Keratinocyte (primary cell): ENCODE measurements at regions not wholly inside any gene's neighbourhood (a gene's known extent, or its start where the extent isn't known, plus 50 kb on each side); places are given as distances from the start of the nearest gene placed in this dataset.

Source experiments
- DNase-seq: peaks from one replicate; pipeline ENCODE4 v3.0.0-alpha.2; 2011; ENCODE audit warnings: low read depth, missing footprints, low spot score
- FAIRE-seq: peaks from 2 replicates; lab custom pipeline; 2011; peaks lifted over from hg19 to GRCh38; lab: Jason Lieb, UNC
- H2AFZ ChIP-seq: 2 replicates; pipeline ENCODE4 v1.6.0; 2012; ENCODE audit warnings: low read length, control low read depth, inconsistent platforms; ENCODE audit not compliant: control insufficient read depth
- H3K27ac ChIP-seq: 2 replicates; pipeline ENCODE4 v1.5.1; 2011; ENCODE audit warnings: low read length; ENCODE audit not compliant: control insufficient read depth, insufficient read depth
- H3K27me3 ChIP-seq: 3 replicates; pipeline ENCODE4 v1.6.0; 2011; ENCODE audit warnings: low read length; ENCODE audit not compliant: control insufficient read depth, insufficient read depth; ENCODE audit errors: extremely low read depth
- H3K36me3 ChIP-seq, 2 experiments: 2 replicates in 1 of 2; 3 replicates in 1 of 2; pipeline ENCODE4 v1.5.1; 2011; ENCODE audit warnings: low read length in 2 of 2, mild to moderate bottlenecking in 1 of 2; ENCODE audit not compliant: control insufficient read depth in 2 of 2, insufficient read depth in 2 of 2; ENCODE audit errors: extremely low read depth in 1 of 2
- H3K4me1 ChIP-seq: 3 replicates; pipeline ENCODE4 v1.5.1; 2011; ENCODE audit warnings: low read length; ENCODE audit not compliant: control insufficient read depth, insufficient read depth; ENCODE audit errors: extremely low read depth
- H3K4me2 ChIP-seq: 3 replicates; pipeline ENCODE4 v1.6.0; 2011; ENCODE audit warnings: low read depth, low read length; ENCODE audit not compliant: control insufficient read depth, insufficient read depth; ENCODE audit errors: extremely low read depth
- H3K4me3 ChIP-seq, 3 experiments: fragments of 200-600 bp in 1 of 3; sonication (generic) in 1 of 3; 2 replicates in 2 of 3; 3 replicates in 1 of 3; pipeline ENCODE4 v1.5.1; 2011 to 2016; ENCODE audit warnings: low read length in 3 of 3, mild to moderate bottlenecking in 3 of 3, control low read depth in 2 of 3, inconsistent platforms in 1 of 3, low read depth in 1 of 3, mixed read lengths in 1 of 3, mixed run types in 1 of 3, moderate library complexity in 1 of 3; ENCODE audit not compliant: control insufficient read depth in 2 of 3, insufficient read depth in 2 of 3; ENCODE audit errors: extremely low read depth in 1 of 3
- H3K79me2 ChIP-seq: 2 replicates; pipeline ENCODE4 v1.6.0; 2012; ENCODE audit warnings: low read length; ENCODE audit not compliant: control insufficient read depth, insufficient read depth
- H3K9ac ChIP-seq: 3 replicates; pipeline ENCODE4 v1.6.0; 2011; ENCODE audit warnings: low read length; ENCODE audit not compliant: control insufficient read depth, insufficient read depth; ENCODE audit errors: extremely low read depth
- H3K9me1 ChIP-seq: 3 replicates; pipeline ENCODE4 v1.6.0; 2011; ENCODE audit warnings: low read length; ENCODE audit not compliant: control insufficient read depth, insufficient read depth; ENCODE audit errors: extremely low read depth
- H3K9me3 ChIP-seq: 2 replicates; pipeline ENCODE4 v1.5.1; 2012; ENCODE audit warnings: low read depth, low read length; ENCODE audit not compliant: control insufficient read depth
- H4K20me1 ChIP-seq: 3 replicates; pipeline ENCODE4 v1.6.0; 2011; ENCODE audit warnings: low read length; ENCODE audit not compliant: control insufficient read depth, insufficient read depth; ENCODE audit errors: extremely low read depth
- CTCF ChIP-seq, 3 experiments: IDR thresholded peaks in 1 of 3; conservative IDR thresholded peaks in 1 of 3; optimal IDR thresholded peaks in 1 of 3; 2 replicates in 2 of 3; 3 replicates in 1 of 3; pipeline versions ENCODE3 to v1.5.1; 2011; ENCODE audit warnings: low read length in 3 of 3, mild to moderate bottlenecking in 3 of 3, moderate library complexity in 2 of 3, control low read depth in 1 of 3, inconsistent platforms in 1 of 3; ENCODE audit not compliant: insufficient read depth in 2 of 3; ENCODE audit errors: extremely low read depth in 1 of 3
- EZH2 ChIP-seq: IDR thresholded peaks from one replicate; pipeline ENCODE4 v1.6.1; 2012; ENCODE audit warnings: inconsistent platforms, mild to moderate bottlenecking, low read length, moderate library complexity
- dilution Hi-C: fragments of 300-500 bp; cut with MboI; formaldehyde crosslinking; loops from one replicate; pipeline ENCODE4 v1.7.0; 2020; ENCODE audit warnings: low sequenced_read_pairs; ENCODE audit not compliant: extremely low pct_ligation_motif_present

GRCh38 chr7:36001546-36001945 is 151.5 kb upstream of the EEPD1 start:
- DNase-seq, result no peak
- H3K9me3 ChIP-seq, result no peaks in the 10 kb centered on the region
- no peaks in the 10 kb centered on the region for H3K4me1 ChIP-seq
- H3K27me3 ChIP-seq, result no peaks in the 10 kb centered on the region
- no peak for FAIRE-seq
- no peak overlapping the region for H3K27ac ChIP-seq
- dilution Hi-C loops, result no loop called here
- H3K4me2 ChIP-seq, result no peak overlapping the region
- H3K36me3 ChIP-seq, result no peaks in the 10 kb centered on the region
- no peaks in the 10 kb centered on the region for H4K20me1 ChIP-seq
- TF ChIP-seq EZH2 (no peak), CTCF (optimal IDR thresholded peaks at IDR 0.05 in 1 of 3, IDR thresholded peaks at IDR 0.05 in 1 of 3, conservative IDR thresholded peaks at IDR 0.05 in 1 of 3; ENCODE audit: extremely low read depth in 1 of 3, insufficient read depth in 2 of 3, low read length in 3 of 3) (no peak)
- H3K9ac ChIP-seq, result no peak overlapping the region
- H3K4me3 ChIP-seq, result no peak overlapping the region
- H3K9me1 ChIP-seq, result no peaks in the 10 kb centered on the region
- H3K79me2 ChIP-seq, result no peaks in the 10 kb centered on the region
- H2AFZ ChIP-seq, result no peak overlapping the region

- H4K20me1 ChIP-seq, result no peaks in the 10 kb centered on the region
- no peak overlapping the region for H2AFZ ChIP-seq
- no peaks in the 10 kb centered on the region for H3K79me2 ChIP-seq
- no peaks in the 10 kb centered on the region for H3K4me1 ChIP-seq
- dilution Hi-C loops, result no loop called here
- H3K36me3 ChIP-seq, result no peaks in the 10 kb centered on the region
- H3K4me3 ChIP-seq, result no peak overlapping the region
- H3K9me1 ChIP-seq, result no peaks in the 10 kb centered on the region
- FAIRE-seq, result no peak
- no peaks in the 10 kb centered on the region for H3K9me3 ChIP-seq
- H3K9ac ChIP-seq, result no peak overlapping the region
- no peak overlapping the region for H3K27ac ChIP-seq
- H3K4me2 ChIP-seq, result no peak overlapping the region
- no peaks in the 10 kb centered on the region for H3K27me3 ChIP-seq
- TF ChIP-seq EZH2, result no peak
- TF ChIP-seq CTCF (optimal IDR thresholded peaks at IDR 0.05 in 1 of 3, IDR thresholded peaks at IDR 0.05 in 1 of 3, conservative IDR thresholded peaks at IDR 0.05 in 1 of 3; ENCODE audit: extremely low read depth in 1 of 3, insufficient read depth in 2 of 3, low read length in 3 of 3), result no peak
- DNase-seq, result no peak
These were observed 150.2 kb upstream of the EEPD1 start for GRCh38 chr7:36002900-36003299.
